GM23248 (cell line): ENCODE measurements at regions not wholly inside any gene's neighbourhood (a gene's known extent, or its start where the extent isn't known, plus 50 kb on each side); places are given as distances from the start of the nearest gene placed in this dataset.

Experiments used
- EZH2 ChIP-seq: fragments of 200-600 bp; sonication (generic); IDR thresholded peaks from 2 replicates; pipeline ENCODE4 v1.6.1; 2018; ENCODE audit warnings: antibody characterized with exemption, mild to moderate bottlenecking; ENCODE audit not compliant: insufficient read depth, poor library complexity, severe bottlenecking
- EZH2phosphoT487 ChIP-seq: fragments of 200-600 bp; sonication (generic); IDR thresholded peaks from 2 replicates; pipeline ENCODE4 v1.6.1; 2018; ENCODE audit warnings: antibody characterized with exemption, moderate library complexity, mild to moderate bottlenecking, low read depth; ENCODE audit not compliant: insufficient read depth

GRCh38 chr3:76047368-76047767 lies 262.0 kb upstream of the ZNF717 start:
- TF ChIP-seq EZH2, result no peak
- no peak for TF ChIP-seq EZH2phosphoT487
